ENCODE measurements at regions not wholly inside any gene's neighbourhood (a gene's known extent, or its start where the extent isn't known, plus 50 kb on each side); places are given as distances from the start of the nearest gene placed in this dataset.

- H3K79me2 ChIP-seq (ENCODE audit: control insufficient read depth in 1 of 2, insufficient read depth in 2 of 2, low read length in 2 of 2) = no peaks in the 10 kb centered on the region
- no peak overlapping the region for H2BK12ac ChIP-seq (ENCODE audit: low read depth, low read length)
- no peak overlapping the region for H3K18ac ChIP-seq (ENCODE audit: extremely low read depth, low read length)
- H3K4me2 ChIP-seq (ENCODE audit: insufficient read depth in 1 of 2, low read depth in 2 of 2, low read length in 2 of 2) = no peak overlapping the region
- no peak overlapping the region for H2AK5ac ChIP-seq (ENCODE audit: low read depth, low read length)
- no peaks in the 10 kb centered on the region for H3K9me3 ChIP-seq (ENCODE audit: insufficient read depth in 2 of 2, low read depth in 1 of 2, low read length in 1 of 2)
- no peak overlapping the region for H2BK20ac ChIP-seq (ENCODE audit: low read length)
- no peak overlapping the region for H2BK15ac ChIP-seq (ENCODE audit: low read length)
- H4K8ac ChIP-seq (ENCODE audit: extremely low read depth, insufficient read depth, low read length) = no peak overlapping the region
- no peak overlapping the region for H3K9ac ChIP-seq (replicated peaks in 1 of 4; ENCODE audit: extremely low read depth in 1 of 4, low read depth in 3 of 4, low read length in 3 of 4)
- H3K27ac ChIP-seq (ENCODE audit: low read depth, low read length) = no peak overlapping the region
- no peaks in the 10 kb centered on the region for H3K36me3 ChIP-seq (ENCODE audit: control insufficient read depth in 2 of 4, insufficient read depth in 4 of 4, low read length in 3 of 4)
- no peaks in the 10 kb centered on the region for H3K79me1 ChIP-seq (ENCODE audit: low read depth, low read length)
- peak overlapping the region; percentile 44; the same call in 1 of the 2 replicates for H2AFZ ChIP-seq (ENCODE audit: low read length)
- H4K91ac ChIP-seq (replicated peaks; ENCODE audit: insufficient read length, low read length) = no peak overlapping the region
- H4K5ac ChIP-seq (ENCODE audit: insufficient read length, low read depth, low read length) = no peak overlapping the region
- POLR2A ChIA-PET (ENCODE audit: partially characterized antibody) = no interaction called here
- peaks cover 0 to 2% (median 0%) of the 10 kb centered on the region in 4 experiments; a peak in 2 of 7 replicates for H3K4me1 ChIP-seq (replicated peaks in 1 of 4; ENCODE audit: control insufficient read depth in 3 of 4, insufficient read depth in 4 of 4, low read length in 3 of 4)
- H3K27me3 ChIP-seq (replicated peaks in 1 of 4; ENCODE audit: control insufficient read depth in 3 of 4, extremely low read depth in 1 of 4, insufficient read depth in 3 of 4, low read length in 3 of 4) = no peaks in the 10 kb centered on the region
- WGBS, 2 experiments (ENCODE audit: extremely low coverage in 1 of 2, insufficient coverage in 1 of 2, insufficient read length in 1 of 2, insufficient replicate concordance in 2 of 2, low coverage in 1 of 2, low lambda C conversion rate in 2 of 2, missing lambda C conversion rate in 1 of 2) = 94% methylated on average over 8 of the region's 8 CpGs; no CpG with 5 or more reads in 1 of the 2 experiments
- no peak overlapping the region for H3K14ac ChIP-seq (ENCODE audit: insufficient read length)
- CTCF ChIA-PET (ENCODE audit: partially characterized antibody) = interaction anchor here (1.0 kb wide), 1 partner anchor 33 kb away, joined by 3 read pairs; no protein-coding TSS in a partner anchor
- FAIRE-seq (no peak), DNase-seq (ENCODE audit: low read depth in 1 of 2, low spot score in 2 of 2) (peak in 1 of 2 experiments; percentile 26)
- H3K4ac ChIP-seq (replicated peaks; ENCODE audit: insufficient read length, low read depth, low read length) = no peak overlapping the region
- H3K23ac ChIP-seq (ENCODE audit: insufficient read length) = no peak overlapping the region
- H2BK5ac ChIP-seq (ENCODE audit: low read depth, low read length) = no peak overlapping the region
- no peaks in the 10 kb centered on the region for H4K20me1 ChIP-seq (replicated peaks in 1 of 2; ENCODE audit: control insufficient read depth in 1 of 2, insufficient read depth in 2 of 2, low read length in 2 of 2)
- H3K4me3 ChIP-seq (ENCODE audit: extremely low read depth in 1 of 4, insufficient read depth in 2 of 4, low read depth in 3 of 4, low read length in 4 of 4) = no peak overlapping the region
- H3K23me2 ChIP-seq (ENCODE audit: low read depth, low read length) = no peaks in the 10 kb centered on the region
- H3K56ac ChIP-seq (replicated peaks; ENCODE audit: insufficient read length, low read depth, low read length) = no peak overlapping the region
- no peak overlapping the region for H2BK120ac ChIP-seq (replicated peaks; ENCODE audit: low read depth, low read length)
- TF ChIP-seq POLR2A (IDR thresholded peaks at IDR 0.05; ENCODE audit: control extremely low read depth in 1 of 2, low read depth in 2 of 2, low read length in 2 of 2) = no peak
- no peak for TF ChIP-seq GABPA (IDR thresholded peaks at IDR 0.05; ENCODE audit: borderline replicate concordance, insufficient read depth, low read length)
Measured at GRCh38 chr11:134971381-134971780, 559.3 kb upstream of the B3GAT1 start.
